ENCODE measurements at regions not wholly inside any gene's neighbourhood (a gene's known extent, or its start where the extent isn't known, plus 50 kb on each side); places are given as distances from the start of the nearest gene placed in this dataset.

- no peak overlapping the region for H2BK12ac ChIP-seq (ENCODE audit: low read depth, low read length)
- no peak overlapping the region for H3K4me2 ChIP-seq (ENCODE audit: insufficient read depth in 1 of 2, low read depth in 2 of 2, low read length in 2 of 2)
- H3K79me1 ChIP-seq (ENCODE audit: low read depth, low read length), result no peaks in the 10 kb centered on the region
- no peaks in the 10 kb centered on the region for H3K23me2 ChIP-seq (ENCODE audit: low read depth, low read length)
- H4K91ac ChIP-seq (replicated peaks; ENCODE audit: insufficient read length, low read length), result no peak overlapping the region
- WGBS, 2 experiments (ENCODE audit: extremely low coverage in 1 of 2, insufficient coverage in 1 of 2, insufficient read length in 1 of 2, insufficient replicate concordance in 2 of 2, low coverage in 1 of 2, low lambda C conversion rate in 2 of 2, missing lambda C conversion rate in 1 of 2), result 91% methylated on average over 5 of the region's 5 CpGs; no CpG with 5 or more reads in 1 of the 2 experiments
- no peak overlapping the region for H3K18ac ChIP-seq (ENCODE audit: extremely low read depth, low read length)
- no peaks in the 10 kb centered on the region for H4K20me1 ChIP-seq (replicated peaks in 1 of 2; ENCODE audit: control insufficient read depth in 1 of 2, insufficient read depth in 2 of 2, low read length in 2 of 2)
- H3K4me3 ChIP-seq (ENCODE audit: extremely low read depth in 1 of 4, insufficient read depth in 2 of 4, low read depth in 3 of 4, low read length in 4 of 4), result no peak overlapping the region
- ChIA-PET POLR2A (ENCODE audit: partially characterized antibody) (no interaction called here), CTCF (ENCODE audit: partially characterized antibody) (no interaction called here)
- no peak overlapping the region for H2BK120ac ChIP-seq (replicated peaks; ENCODE audit: low read depth, low read length)
- no peak overlapping the region for H2BK20ac ChIP-seq (ENCODE audit: low read length)
- H3K4me1 ChIP-seq (replicated peaks in 1 of 4; ENCODE audit: control insufficient read depth in 3 of 4, insufficient read depth in 4 of 4, low read length in 3 of 4), result no peaks in the 10 kb centered on the region
- no peaks in the 10 kb centered on the region for H3K9me3 ChIP-seq (ENCODE audit: insufficient read depth in 2 of 2, low read depth in 1 of 2, low read length in 1 of 2)
- no peak overlapping the region for H2BK5ac ChIP-seq (ENCODE audit: low read depth, low read length)
- H3K36me3 ChIP-seq (ENCODE audit: control insufficient read depth in 2 of 4, insufficient read depth in 4 of 4, low read length in 3 of 4), result no peaks in the 10 kb centered on the region
- DNase-seq (ENCODE audit: low read depth in 1 of 2, low spot score in 2 of 2) (no peak), FAIRE-seq (no peak)
- H2AK5ac ChIP-seq (ENCODE audit: low read depth, low read length), result no peak overlapping the region
- no peak overlapping the region for H3K4ac ChIP-seq (replicated peaks; ENCODE audit: insufficient read length, low read depth, low read length)
- H2AFZ ChIP-seq (ENCODE audit: low read length), result no peak overlapping the region
- TF ChIP-seq CREB1 (IDR thresholded peaks at IDR 0.05) (no peak), CBX5 (IDR thresholded peaks at IDR 0.05; ENCODE audit: low read depth, low read length) (no peak), MAFK (IDR thresholded peaks at IDR 0.05; ENCODE audit: low read depth, low read length) (no peak), MAX (IDR thresholded peaks at IDR 0.05) (no peak), ATF2 (IDR thresholded peaks at IDR 0.05; ENCODE audit: low read length) (no peak)
- no peak overlapping the region for H3K27ac ChIP-seq (ENCODE audit: low read depth, low read length)
- no peak overlapping the region for H3K23ac ChIP-seq (ENCODE audit: insufficient read length)
- H3K9ac ChIP-seq (replicated peaks in 1 of 4; ENCODE audit: extremely low read depth in 1 of 4, low read depth in 3 of 4, low read length in 3 of 4), result no peak overlapping the region
- no peaks in the 10 kb centered on the region for H3K79me2 ChIP-seq (ENCODE audit: control insufficient read depth in 1 of 2, insufficient read depth in 2 of 2, low read length in 2 of 2)
- H3K14ac ChIP-seq (ENCODE audit: insufficient read length), result no peak overlapping the region
- no peak overlapping the region for H4K8ac ChIP-seq (ENCODE audit: extremely low read depth, insufficient read depth, low read length)
- no peak overlapping the region for H2BK15ac ChIP-seq (ENCODE audit: low read length)
- no peak overlapping the region for H3K56ac ChIP-seq (replicated peaks; ENCODE audit: insufficient read length, low read depth, low read length)
- no peak overlapping the region for H4K5ac ChIP-seq (ENCODE audit: insufficient read length, low read depth, low read length)
- H3K27me3 ChIP-seq (replicated peaks in 1 of 4; ENCODE audit: control insufficient read depth in 3 of 4, extremely low read depth in 1 of 4, insufficient read depth in 3 of 4, low read length in 3 of 4), result no peaks in the 10 kb centered on the region
Observed at GRCh38 chr18:61239051-61239450, 94.2 kb upstream of the CDH20 start.

Data from H1 (cell line).